BJ (cell line): ENCODE measurements at regions not wholly inside any gene's neighbourhood (a gene's known extent, or its start where the extent isn't known, plus 50 kb on each side); places are given as distances from the start of the nearest gene placed in this dataset.

ENCODE experiments used
- CTCF ChIA-PET: fragments of 350-600 bp; formaldehyde crosslinking; extraction: SDS; loops from one replicate; lab custom pipeline; 2021; ENCODE audit warnings: antibody characterized with exemption, inconsistent platforms; lab: Yijun Ruan, JAX
- POLR2A ChIA-PET: fragments of 300-600 bp; sonication (Branson Sonifier 250); formaldehyde crosslinking; extraction: SDS; loops from one replicate; lab custom pipeline; 2021; ENCODE audit warnings: antibody characterized with exemption; lab: Charles Lee
- DNase-seq: peaks from one replicate; pipeline ENCODE4 v3.0.0-alpha.2; 2011; ENCODE audit warnings: low read depth
- H3K27me3 ChIP-seq: 2 replicates; pipeline ENCODE4 v1.6.0; 2011; ENCODE audit warnings: low read length; ENCODE audit not compliant: control insufficient read depth, insufficient read depth
- H3K36me3 ChIP-seq: 2 replicates; pipeline ENCODE4 v1.5.1; 2011; ENCODE audit warnings: low read length; ENCODE audit not compliant: control insufficient read depth, insufficient read depth
- H3K4me3 ChIP-seq: 2 replicates; pipeline ENCODE4 v1.5.1; 2011; ENCODE audit warnings: low read depth, mild to moderate bottlenecking, control low read depth, low read length
- TF ChIP-seq, protein P1 (sequence below): IDR thresholded peaks from 2 replicates; pipeline ENCODE4 v1.5.1; 2011; ENCODE audit warnings: low read depth, mild to moderate bottlenecking, control low read depth, inconsistent platforms, low read length, moderate library complexity; ENCODE audit not compliant: insufficient read depth

- Histone ChIP-seq H3K4me3 (no peak overlapping the region), H3K27me3 (no peaks in the 10 kb centered on the region), H3K36me3 (no peaks in the 10 kb centered on the region)
- POLR2A ChIA-PET = no interaction called here
- no peak for DNase-seq
- TF ChIP-seq, protein P1, sequence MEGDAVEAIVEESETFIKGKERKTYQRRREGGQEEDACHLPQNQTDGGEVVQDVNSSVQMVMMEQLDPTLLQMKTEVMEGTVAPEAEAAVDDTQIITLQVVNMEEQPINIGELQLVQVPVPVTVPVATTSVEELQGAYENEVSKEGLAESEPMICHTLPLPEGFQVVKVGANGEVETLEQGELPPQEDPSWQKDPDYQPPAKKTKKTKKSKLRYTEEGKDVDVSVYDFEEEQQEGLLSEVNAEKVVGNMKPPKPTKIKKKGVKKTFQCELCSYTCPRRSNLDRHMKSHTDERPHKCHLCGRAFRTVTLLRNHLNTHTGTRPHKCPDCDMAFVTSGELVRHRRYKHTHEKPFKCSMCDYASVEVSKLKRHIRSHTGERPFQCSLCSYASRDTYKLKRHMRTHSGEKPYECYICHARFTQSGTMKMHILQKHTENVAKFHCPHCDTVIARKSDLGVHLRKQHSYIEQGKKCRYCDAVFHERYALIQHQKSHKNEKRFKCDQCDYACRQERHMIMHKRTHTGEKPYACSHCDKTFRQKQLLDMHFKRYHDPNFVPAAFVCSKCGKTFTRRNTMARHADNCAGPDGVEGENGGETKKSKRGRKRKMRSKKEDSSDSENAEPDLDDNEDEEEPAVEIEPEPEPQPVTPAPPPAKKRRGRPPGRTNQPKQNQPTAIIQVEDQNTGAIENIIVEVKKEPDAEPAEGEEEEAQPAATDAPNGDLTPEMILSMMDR = no peak
- CTCF ChIA-PET = no interaction called here
Measured at GRCh38 chr18:60469387-60470100, 97.0 kb upstream of the MC4R start.

DNA sequence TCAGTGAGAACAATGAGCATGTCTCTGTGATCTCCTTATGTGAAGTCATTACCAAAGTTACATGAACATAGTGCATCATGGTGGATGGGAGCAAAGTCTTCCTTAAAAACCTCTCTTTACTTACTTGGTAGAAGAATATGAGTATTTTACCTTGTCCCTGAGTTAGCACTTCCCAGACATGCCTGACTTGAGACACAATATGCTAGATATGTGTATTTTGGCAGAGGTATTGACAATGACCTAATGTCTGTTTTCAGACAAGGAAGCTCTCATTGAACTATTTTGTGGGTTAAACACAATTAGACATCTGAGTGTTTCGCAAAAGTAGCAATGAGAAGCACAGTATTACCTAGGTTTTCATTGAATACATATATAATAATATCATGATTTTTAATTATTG, 99.1 kb upstream of the MC4R start:
- Histone ChIP-seq H3K4me3 (no peak overlapping the region), H3K36me3 (no peaks in the 10 kb centered on the region), H3K27me3 (no peaks in the 10 kb centered on the region)
- CTCF ChIA-PET = no interaction called here
- TF ChIP-seq, protein P1 = no peak
- no peak for DNase-seq
- POLR2A ChIA-PET = no interaction called here

GRCh38 chr18:60485201-60485600, 112.6 kb upstream of the MC4R start:
- DNase-seq = no peak
- POLR2A ChIA-PET = no interaction called here
- CTCF ChIA-PET = no interaction called here
- TF ChIP-seq, protein P1 = no peak
- Histone ChIP-seq H3K4me3 (no peak overlapping the region), H3K27me3 (no peaks in the 10 kb centered on the region), H3K36me3 (no peaks in the 10 kb centered on the region)

DNA sequence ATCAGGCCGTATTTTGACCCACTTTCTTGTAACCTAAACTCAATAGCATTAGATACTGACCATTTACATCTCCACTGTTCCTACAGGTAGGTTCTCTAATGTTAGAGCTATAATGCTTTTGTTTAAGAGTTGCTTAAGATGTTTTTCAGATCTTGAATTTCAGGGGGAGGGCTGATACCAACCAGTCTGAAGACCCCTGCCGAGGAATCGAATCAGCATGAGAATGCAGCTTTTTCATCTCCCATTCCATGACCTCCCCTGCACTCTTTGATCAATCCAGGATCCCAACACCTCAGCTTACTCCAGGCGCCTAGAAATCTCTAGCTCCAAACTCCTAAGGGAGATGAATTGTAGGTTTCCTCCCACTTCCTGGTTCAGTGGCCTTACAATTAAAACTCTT, 120.5 kb upstream of the MC4R start:
- ChIA-PET POLR2A (no interaction called here), CTCF (no interaction called here)
- no peaks in the 10 kb centered on the region for H3K36me3 ChIP-seq
- H3K4me3 ChIP-seq = no peak overlapping the region
- DNase-seq = no peak
- TF ChIP-seq, protein P1 = no peak
- H3K27me3 ChIP-seq = no peaks in the 10 kb centered on the region

- no peaks in the 10 kb centered on the region for H3K27me3 ChIP-seq
- TF ChIP-seq, protein P1 = no peak
- ChIA-PET POLR2A (no interaction called here), CTCF (no interaction called here)
- H3K4me3 ChIP-seq = no peak overlapping the region
- no peak for DNase-seq
- no peaks in the 10 kb centered on the region for H3K36me3 ChIP-seq
Measured at GRCh38 chr18:60499675-60500074, 127.1 kb upstream of the MC4R start.
